A549 (cell line): ENCODE measurements at regions not wholly inside any gene's neighbourhood (a gene's known extent, or its start where the extent isn't known, plus 50 kb on each side); places are given as distances from the start of the nearest gene placed in this dataset.

Experiments used
- CBX2 ChIP-seq: fragments of 200-600 bp; sonication (generic); IDR thresholded peaks from 2 replicates; pipeline ENCODE4 v1.6.1; 2016; ENCODE audit warnings: low read depth, mild to moderate bottlenecking, borderline replicate concordance
- CHD4 ChIP-seq: fragments of 200-600 bp; sonication (generic); IDR thresholded peaks from 2 replicates; pipeline ENCODE4 v1.6.1; 2016; ENCODE audit warnings: antibody characterized with exemption, mild to moderate bottlenecking, borderline replicate concordance
- EP300 ChIP-seq, 2 experiments: fragments of >200 bp; sonication (Bioruptor Twin); formaldehyde crosslinking; IDR thresholded peaks; 2 replicates in 1 of 2; 3 replicates in 1 of 2; pipeline ENCODE4 v1.6.1; 2016 to 2017
- HMGXB4 ChIP-seq: fragments of 250-450 bp; sonication (Bioruptor Pico); IDR thresholded peaks from 2 replicates; pipeline ENCODE4 v1.5.0; 2021; ENCODE audit warnings: mild to moderate bottlenecking, moderate library complexity, borderline replicate concordance
- MAZ ChIP-seq: fragments of 150-350 bp; IDR thresholded peaks from 2 replicates; pipeline ENCODE4 v1.6.1; 2014; ENCODE audit warnings: antibody characterized with exemption, low read depth, low read length, borderline replicate concordance
- POLR2A ChIP-seq: IDR thresholded peaks from 2 replicates; pipeline ENCODE4 v1.6.1; 2012; ENCODE audit warnings: mild to moderate bottlenecking, low read length

- TF ChIP-seq MAZ (no peak), EP300 (IDR thresholded peaks at IDR 0.05) (no peak), POLR2A (no peak), CBX2 (no peak), HMGXB4 (CRISPR knock-in tag) (no peak), CHD4 (no peak)
Measured at GRCh38 chr12:66775871-66776270, 97.0 kb upstream of the GRIP1 start.
